ENCODE measurements at regions not wholly inside any gene's neighbourhood (a gene's known extent, or its start where the extent isn't known, plus 50 kb on each side); places are given as distances from the start of the nearest gene placed in this dataset.
A peak's percentile ranks its signal among the peaks of the same experiment; 100 is the strongest.

- DNase-seq (ENCODE audit: low spot score): no peak
- Mint-ChIP-seq H3K36me3 (ENCODE audit: low read depth) (no peaks in the 10 kb centered on the region), H3K27ac (ENCODE audit: unreplicated experiment) (no peak overlapping the region), H3K9me3 (ENCODE audit: low read depth) (no peaks in the 10 kb centered on the region), H3K4me3 (ENCODE audit: unreplicated experiment) (no peak overlapping the region), H3K27me3 (ENCODE audit: low read depth) (peaks cover 43% of the 10 kb centered on the region), H3K4me1 (ENCODE audit: low read depth) (peaks cover 2% of the 10 kb centered on the region)
- no peak for TF ChIP-seq CTCF (IDR thresholded peaks at IDR 0.05)
Observed at GRCh38 chr5:38191693-38192092, 66.7 kb upstream of the EGFLAM start.

- H3K4me1 Mint-ChIP-seq (ENCODE audit: low read depth): peaks cover 2% of the 10 kb centered on the region
- H3K4me3 Mint-ChIP-seq (ENCODE audit: unreplicated experiment): no peak overlapping the region
- no peaks in the 10 kb centered on the region for H3K36me3 Mint-ChIP-seq (ENCODE audit: low read depth)
Observed at GRCh38 chr5:38190111-38190510, 68.2 kb upstream of the EGFLAM start.

GRCh38 chr5:38189081-38189504 lies 69.3 kb upstream of the EGFLAM start:
- peak; percentile 14 for TF ChIP-seq CTCF (IDR thresholded peaks at IDR 0.05)
- Mint-ChIP-seq H3K9me3 (ENCODE audit: low read depth) (no peaks in the 10 kb centered on the region), H3K27me3 (ENCODE audit: low read depth) (peaks cover 31% of the 10 kb centered on the region), H3K4me3 (ENCODE audit: unreplicated experiment) (no peak overlapping the region), H3K27ac (ENCODE audit: unreplicated experiment) (no peak overlapping the region), H3K4me1 (ENCODE audit: low read depth) (peaks cover 2% of the 10 kb centered on the region), H3K36me3 (ENCODE audit: low read depth) (no peaks in the 10 kb centered on the region)
- no peak for DNase-seq (ENCODE audit: low spot score)

More at GRCh38 chr5:38190111-38190510, 68.2 kb upstream of the EGFLAM start:
- Mint-ChIP-seq H3K27me3 (ENCODE audit: low read depth) (peaks cover 34% of the 10 kb centered on the region), H3K27ac (ENCODE audit: unreplicated experiment) (no peak overlapping the region), H3K9me3 (ENCODE audit: low read depth) (no peaks in the 10 kb centered on the region)
- no peak for DNase-seq (ENCODE audit: low spot score)
- TF ChIP-seq CTCF (IDR thresholded peaks at IDR 0.05): no peak

GRCh38 chr5:38188591-38188990 lies 69.8 kb upstream of the EGFLAM start:
- Mint-ChIP-seq H3K4me1 (ENCODE audit: low read depth) (peaks cover 2% of the 10 kb centered on the region), H3K4me3 (ENCODE audit: unreplicated experiment) (no peak overlapping the region), H3K9me3 (ENCODE audit: low read depth) (no peaks in the 10 kb centered on the region), H3K36me3 (ENCODE audit: low read depth) (no peaks in the 10 kb centered on the region), H3K27ac (ENCODE audit: unreplicated experiment) (no peak overlapping the region), H3K27me3 (ENCODE audit: low read depth) (peaks cover 28% of the 10 kb centered on the region)
- TF ChIP-seq CTCF (IDR thresholded peaks at IDR 0.05): no peak
- no peak for DNase-seq (ENCODE audit: low spot score)

GRCh38 chr5:38187532-38187931 lies 70.8 kb upstream of the EGFLAM start:
- H3K27ac Mint-ChIP-seq (ENCODE audit: unreplicated experiment): no peak overlapping the region
- TF ChIP-seq CTCF (IDR thresholded peaks at IDR 0.05): no peak
- H3K27me3 Mint-ChIP-seq (ENCODE audit: low read depth): peaks cover 26% of the 10 kb centered on the region

More at GRCh38 chr5:38187532-38187931, 70.8 kb upstream of the EGFLAM start:
- DNase-seq (ENCODE audit: low spot score): no peak
- no peaks in the 10 kb centered on the region for H3K4me1 Mint-ChIP-seq (ENCODE audit: low read depth)
- no peaks in the 10 kb centered on the region for H3K9me3 Mint-ChIP-seq (ENCODE audit: low read depth)
- no peak overlapping the region for H3K4me3 Mint-ChIP-seq (ENCODE audit: unreplicated experiment)
- no peaks in the 10 kb centered on the region for H3K36me3 Mint-ChIP-seq (ENCODE audit: low read depth)
